GM18858 (cell line): ENCODE measurements at regions not wholly inside any gene's neighbourhood (a gene's known extent, or its start where the extent isn't known, plus 50 kb on each side); places are given as distances from the start of the nearest gene placed in this dataset.
"Not testable (repeated sequence)": the region's sequence is repeated elsewhere in the genome, so short reads cannot be mapped to it uniquely, and the experiment has no call there.

Experiments
- ATAC-seq: cut with Tn5 transposase; IDR thresholded peaks from one replicate; pipeline ENCODE4 v1.9.1; 2021; ENCODE audit not compliant: unreplicated experiment

- ATAC-seq: no peak
These were observed 92.2 kb upstream of the GNAQ start for GRCh38 chr9:78123808-78124207.

GRCh38 chr9:78122631-78123030, 91.0 kb upstream of the GNAQ start:
- ATAC-seq: no peak

GRCh38 chr9:78121488-78121887, 89.9 kb upstream of the GNAQ start:
- no peak for ATAC-seq

- peak; percentile 97 for ATAC-seq
These were observed 87.3 kb upstream of the GNAQ start for GRCh38 chr9:78118742-78119473.

GRCh38 chr9:78115073-78115472, 83.5 kb upstream of the GNAQ start:
- ATAC-seq: peak; percentile 34

GRCh38 chr9:78114581-78114980, 83.0 kb upstream of the GNAQ start:
- no peak for ATAC-seq

GRCh38 chr9:78112406-78112805, 80.8 kb upstream of the GNAQ start:
- ATAC-seq: no peak

GRCh38 chr9:78112004-78112403, 80.4 kb upstream of the GNAQ start:
- no peak for ATAC-seq

- no peak for ATAC-seq
These were observed 77.5 kb upstream of the GNAQ start for GRCh38 chr9:78109075-78109474.

GRCh38 chr9:78106586-78106985, 75.0 kb upstream of the GNAQ start:
- not testable (repeated sequence) for ATAC-seq

- ATAC-seq: peak; percentile 82
These were observed 72.4 kb upstream of the GNAQ start for GRCh38 chr9:78103971-78104433.

- no peak for ATAC-seq
These were observed 69.6 kb upstream of the GNAQ start for GRCh38 chr9:78101247-78101646.

- ATAC-seq: no peak
These were observed 65.9 kb upstream of the GNAQ start for GRCh38 chr9:78097541-78097940.

- ATAC-seq: no peak
These were observed 60.1 kb upstream of the GNAQ start for GRCh38 chr9:78091731-78092130.

GRCh38 chr9:78089111-78089510, 57.5 kb upstream of the GNAQ start:
- ATAC-seq: no peak

- ATAC-seq: not testable (repeated sequence)
These were observed 56.6 kb upstream of the GNAQ start for GRCh38 chr9:78088190-78088589.
